ENCODE measurements at regions not wholly inside any gene's neighbourhood (a gene's known extent, or its start where the extent isn't known, plus 50 kb on each side); places are given as distances from the start of the nearest gene placed in this dataset.
A peak's percentile ranks its signal among the peaks of the same experiment; 100 is the strongest.

DNA sequence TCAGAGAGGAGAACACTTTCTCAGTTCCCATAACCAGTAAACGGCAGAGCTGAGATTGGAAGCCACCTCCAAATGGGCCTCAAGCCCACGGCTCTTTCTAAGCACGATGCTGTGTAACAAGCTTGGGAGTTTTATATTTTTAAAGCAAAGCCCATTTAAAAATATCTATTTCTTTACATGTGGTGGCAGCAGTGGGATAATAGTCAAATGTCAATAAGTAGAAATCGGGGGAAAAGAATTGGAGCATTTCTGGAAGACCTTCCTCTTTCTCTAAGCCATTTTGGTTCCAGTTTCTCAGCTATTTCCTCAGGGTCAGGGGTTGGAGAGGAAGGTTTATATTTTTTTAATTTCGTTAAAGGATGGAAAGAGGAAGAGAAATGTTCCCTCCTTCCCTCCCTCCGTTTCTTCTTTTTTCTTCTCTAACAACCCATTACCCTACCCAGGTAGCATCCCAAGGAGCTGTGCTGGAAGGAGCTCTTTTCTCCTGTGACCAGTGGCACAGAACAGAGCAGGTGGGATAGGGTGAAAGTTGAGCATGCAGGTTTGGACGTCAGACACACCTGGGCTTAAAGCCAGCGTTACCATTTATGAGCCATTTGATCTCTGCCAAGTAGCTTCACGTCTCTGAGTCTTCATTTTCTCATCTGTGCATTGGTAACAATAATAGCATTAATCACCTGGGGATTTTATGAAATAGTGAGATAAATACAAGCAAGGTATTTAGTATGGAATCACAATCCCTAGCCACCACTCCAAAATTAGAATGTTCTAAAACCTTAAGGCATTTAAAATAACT is 515.7 kb downstream of the RPS24 start:
- Histone ChIP-seq H3K36me3 (ENCODE audit: control insufficient read depth, insufficient read depth, low read length) (no peaks in the 10 kb centered on the region), H3K9ac (ENCODE audit: low read depth, low read length) (no peak overlapping the region), H3K4me1 (ENCODE audit: control insufficient read depth, insufficient read depth, low read length) (peaks cover 15% of the 10 kb centered on the region), H3K27me3 (ENCODE audit: control insufficient read depth, insufficient read depth, low read length) (peaks cover 13% of the 10 kb centered on the region), H3K9me3 (ENCODE audit: control insufficient read depth, insufficient read depth, low read length) (no peaks in the 10 kb centered on the region), H3K4me3 (ENCODE audit: low read depth, low read length) (no peak overlapping the region)

DNA sequence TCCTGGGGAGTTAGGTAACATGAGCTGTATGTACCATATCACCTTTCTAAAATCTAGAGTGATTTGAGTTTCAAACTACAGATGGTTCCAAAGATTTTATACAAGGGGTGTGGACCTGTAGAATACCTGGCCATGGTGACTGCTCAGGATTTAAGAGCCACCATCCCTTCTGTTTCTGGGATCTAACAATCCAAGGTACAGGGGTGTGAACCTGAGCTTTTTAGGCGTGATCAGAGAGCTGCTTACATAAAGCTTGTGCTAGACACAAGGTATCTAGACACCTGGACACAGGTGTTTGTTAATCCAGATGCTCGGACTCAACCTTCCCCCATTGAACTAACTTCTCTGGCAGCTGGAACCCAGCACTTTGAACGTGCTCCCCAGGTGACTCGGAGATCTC is 516.4 kb downstream of the RPS24 start:
- Histone ChIP-seq H3K36me3 (ENCODE audit: control insufficient read depth, insufficient read depth, low read length) (no peaks in the 10 kb centered on the region), H3K4me3 (ENCODE audit: low read depth, low read length) (no peak overlapping the region), H3K4me1 (ENCODE audit: control insufficient read depth, insufficient read depth, low read length) (peaks cover 15% of the 10 kb centered on the region), H3K9ac (ENCODE audit: low read depth, low read length) (no peak overlapping the region), H3K27me3 (ENCODE audit: control insufficient read depth, insufficient read depth, low read length) (peaks cover 13% of the 10 kb centered on the region), H3K9me3 (ENCODE audit: control insufficient read depth, insufficient read depth, low read length) (no peaks in the 10 kb centered on the region)

DNA sequence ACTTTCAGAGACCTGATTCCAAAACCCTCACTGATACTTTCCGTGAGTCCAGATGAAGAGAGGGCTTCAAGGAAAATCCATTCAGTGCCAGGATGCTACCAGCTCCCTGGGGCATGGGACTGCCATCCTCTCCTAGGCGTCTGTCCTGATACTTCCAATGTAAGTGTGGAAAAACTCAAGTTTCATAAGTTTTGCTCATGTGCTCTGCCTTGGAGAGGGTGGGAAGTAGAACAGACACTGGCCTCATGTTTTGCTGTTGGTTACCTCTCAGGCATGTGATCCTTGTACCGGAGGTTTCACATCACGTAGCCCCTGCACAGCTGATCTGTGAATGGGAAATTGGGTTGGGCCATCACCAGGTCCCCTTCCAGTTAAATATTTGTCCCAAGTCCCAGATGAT is 517.1 kb downstream of the RPS24 start:
- H3K36me3 ChIP-seq (ENCODE audit: control insufficient read depth, insufficient read depth, low read length) = no peaks in the 10 kb centered on the region
- H3K9me3 ChIP-seq (ENCODE audit: control insufficient read depth, insufficient read depth, low read length) = no peaks in the 10 kb centered on the region
- H3K9ac ChIP-seq (ENCODE audit: low read depth, low read length) = no peak overlapping the region
- H3K4me1 ChIP-seq (ENCODE audit: control insufficient read depth, insufficient read depth, low read length) = peaks cover 15% of the 10 kb centered on the region
- H3K4me3 ChIP-seq (ENCODE audit: low read depth, low read length) = no peak overlapping the region
- peaks cover 13% of the 10 kb centered on the region for H3K27me3 ChIP-seq (ENCODE audit: control insufficient read depth, insufficient read depth, low read length)

DNA sequence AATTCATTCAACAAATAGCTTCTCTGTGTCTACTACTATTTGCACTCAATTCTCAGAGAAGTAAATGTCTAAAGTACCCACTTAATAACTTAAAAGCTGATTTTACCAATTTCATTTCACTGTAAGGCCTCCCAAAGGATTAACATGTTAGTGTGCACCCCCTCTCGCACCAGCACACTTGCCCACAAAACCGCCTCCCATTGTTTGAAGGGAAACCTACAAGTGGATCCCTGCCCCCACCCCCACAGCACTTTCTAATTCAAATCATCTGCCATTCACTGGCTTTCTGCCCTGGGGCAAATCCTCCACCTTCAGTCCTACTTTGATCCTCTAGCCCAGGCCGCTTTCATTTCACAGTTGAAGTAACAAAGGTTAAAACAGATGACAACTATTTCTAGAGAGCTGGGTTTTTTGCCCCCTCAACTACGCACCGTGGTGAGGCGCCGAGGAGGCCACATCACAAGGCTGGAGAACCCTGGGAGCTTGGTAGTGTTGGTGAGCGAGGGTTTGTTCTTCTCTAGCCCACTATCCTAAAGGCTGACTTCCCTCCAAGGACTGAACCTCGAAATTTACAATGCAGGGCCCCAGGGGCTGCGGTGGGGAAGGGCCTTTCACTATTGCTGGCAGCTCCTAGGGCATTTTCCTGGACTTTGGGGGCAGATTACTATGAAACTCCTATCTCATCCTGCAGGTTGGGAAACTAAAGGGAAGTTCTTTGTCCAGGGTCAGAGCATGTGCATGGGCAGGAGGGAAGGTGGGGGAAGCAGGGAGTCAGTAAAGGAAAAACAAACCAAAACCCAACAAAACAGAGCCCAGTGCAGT is 517.4 kb upstream of the ZMIZ1 start:
- Histone ChIP-seq H3K4me1 (ENCODE audit: control insufficient read depth, insufficient read depth, low read length) (peaks cover 15% of the 10 kb centered on the region), H3K4me3 (ENCODE audit: low read depth, low read length) (no peak overlapping the region), H3K9ac (ENCODE audit: low read depth, low read length) (peak overlapping the region; percentile 40), H3K27me3 (ENCODE audit: control insufficient read depth, insufficient read depth, low read length) (peaks cover 13% of the 10 kb centered on the region), H3K36me3 (ENCODE audit: control insufficient read depth, insufficient read depth, low read length) (no peaks in the 10 kb centered on the region), H3K9me3 (ENCODE audit: control insufficient read depth, insufficient read depth, low read length) (no peaks in the 10 kb centered on the region)

DNA sequence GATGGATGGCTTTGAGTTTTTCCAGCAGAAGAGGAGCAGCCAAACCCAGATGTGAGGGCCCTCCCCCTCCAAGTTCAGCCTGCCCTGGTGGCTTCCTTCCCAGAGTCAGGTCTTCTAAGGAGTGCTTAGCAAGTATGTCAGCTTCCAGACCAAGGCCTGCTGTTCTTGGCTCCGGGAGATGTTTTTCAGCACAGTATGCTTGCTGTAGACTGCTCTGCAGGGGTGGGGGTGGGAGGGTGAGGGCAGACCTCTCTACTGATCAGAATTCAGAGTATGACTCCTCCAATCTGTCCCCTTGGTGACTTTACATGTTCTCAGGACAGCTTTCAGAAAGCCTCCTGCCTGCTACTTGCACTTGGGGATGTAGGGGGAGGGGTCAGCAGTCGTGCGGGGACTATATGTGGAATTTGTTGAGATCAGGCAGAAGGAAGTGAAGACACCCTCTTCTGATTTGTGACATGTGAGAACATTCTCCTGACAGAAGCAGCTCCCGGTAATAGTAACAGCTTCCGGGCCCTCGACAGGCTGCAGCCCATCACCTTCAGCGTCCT is 516.4 kb upstream of the ZMIZ1 start:
- H3K4me3 ChIP-seq (ENCODE audit: low read depth, low read length) = no peak overlapping the region
- no peaks in the 10 kb centered on the region for H3K36me3 ChIP-seq (ENCODE audit: control insufficient read depth, insufficient read depth, low read length)
- no peaks in the 10 kb centered on the region for H3K9me3 ChIP-seq (ENCODE audit: control insufficient read depth, insufficient read depth, low read length)
- no peak overlapping the region for H3K9ac ChIP-seq (ENCODE audit: low read depth, low read length)
- H3K4me1 ChIP-seq (ENCODE audit: control insufficient read depth, insufficient read depth, low read length) = peaks cover 15% of the 10 kb centered on the region
- peaks cover 13% of the 10 kb centered on the region for H3K27me3 ChIP-seq (ENCODE audit: control insufficient read depth, insufficient read depth, low read length)

DNA sequence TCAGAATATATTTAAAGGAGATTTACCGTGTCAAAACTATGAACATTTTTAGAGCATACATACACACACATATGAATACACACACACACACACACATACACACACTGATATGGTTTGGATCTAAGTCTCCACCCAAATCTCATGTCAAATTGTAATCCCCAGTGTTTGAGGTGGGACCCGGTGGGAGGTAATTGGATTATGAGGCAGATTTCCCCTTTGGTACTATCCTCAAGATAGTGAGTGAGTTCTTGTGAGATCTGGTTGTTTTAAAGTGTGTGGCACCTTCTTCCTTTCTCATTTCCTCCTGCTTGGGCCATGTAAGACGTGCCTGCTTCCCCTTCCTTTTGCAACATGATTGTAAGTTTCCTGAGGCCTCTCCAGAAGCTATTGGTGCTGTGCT is 515.0 kb upstream of the ZMIZ1 start:
- no peak overlapping the region for H3K4me3 ChIP-seq (ENCODE audit: low read depth, low read length)
- H3K9ac ChIP-seq (ENCODE audit: low read depth, low read length) = no peak overlapping the region
- no peaks in the 10 kb centered on the region for H3K36me3 ChIP-seq (ENCODE audit: control insufficient read depth, insufficient read depth, low read length)
- peaks cover 8% of the 10 kb centered on the region for H3K27me3 ChIP-seq (ENCODE audit: control insufficient read depth, insufficient read depth, low read length)
- H3K4me1 ChIP-seq (ENCODE audit: control insufficient read depth, insufficient read depth, low read length) = peaks cover 15% of the 10 kb centered on the region
- no peaks in the 10 kb centered on the region for H3K9me3 ChIP-seq (ENCODE audit: control insufficient read depth, insufficient read depth, low read length)

DNA sequence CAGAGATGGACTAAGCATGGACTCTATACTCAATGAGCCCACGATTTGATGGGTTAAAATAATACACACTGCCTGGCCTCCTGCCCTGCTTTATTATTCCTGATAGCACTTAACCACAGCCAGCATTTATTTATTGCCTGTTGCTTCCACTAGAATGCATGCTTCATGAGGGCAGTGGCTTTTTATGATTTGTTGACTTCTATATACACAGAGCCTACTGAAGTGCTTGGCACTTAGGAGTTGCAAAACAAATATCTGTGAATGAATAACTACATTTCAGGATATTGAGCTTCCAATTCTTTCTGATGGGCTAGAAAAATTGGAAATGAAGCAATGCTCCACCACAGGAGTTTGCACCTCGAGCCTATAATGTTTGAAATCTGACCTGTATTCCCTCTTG is 513.6 kb upstream of the ZMIZ1 start:
- Histone ChIP-seq H3K27me3 (ENCODE audit: control insufficient read depth, insufficient read depth, low read length) (peaks cover 3% of the 10 kb centered on the region), H3K4me1 (ENCODE audit: control insufficient read depth, insufficient read depth, low read length) (peaks cover 15% of the 10 kb centered on the region), H3K36me3 (ENCODE audit: control insufficient read depth, insufficient read depth, low read length) (no peaks in the 10 kb centered on the region)

DNA sequence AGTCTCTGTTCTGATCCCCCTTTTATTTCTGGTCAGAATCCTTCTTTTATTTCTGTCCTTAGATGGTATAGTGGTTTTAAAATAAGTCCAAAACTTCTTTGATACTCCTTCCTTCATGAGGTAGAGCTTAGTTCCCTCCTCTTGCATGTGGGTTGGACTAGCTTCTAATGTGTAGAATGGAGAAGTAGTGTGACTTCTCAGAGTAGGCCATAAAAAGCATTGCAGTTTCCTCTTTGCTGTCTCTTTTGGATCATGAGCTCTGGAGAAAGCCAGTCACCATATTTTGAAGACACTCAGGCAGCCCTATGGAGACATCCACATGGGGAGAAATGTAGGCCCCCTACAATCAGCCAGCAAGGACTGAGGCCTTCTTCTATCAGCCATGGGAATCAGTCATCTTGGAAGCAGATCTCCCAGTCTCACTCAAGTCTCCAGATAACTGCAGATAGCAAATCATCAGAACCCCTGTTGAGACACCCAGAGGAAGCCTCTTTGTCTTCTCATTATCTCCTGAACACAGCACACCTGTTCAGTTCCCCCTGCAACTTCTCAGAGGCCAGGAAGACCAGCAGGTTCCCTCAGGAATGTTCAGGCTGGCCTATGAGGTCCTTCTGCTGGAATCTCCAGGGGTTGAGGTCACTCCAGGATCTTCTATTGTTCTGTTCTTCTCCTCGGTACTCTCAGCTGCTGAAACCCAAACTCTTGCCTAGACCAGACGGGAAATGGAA is 511.9 kb upstream of the ZMIZ1 start:
- Histone ChIP-seq H3K27me3 (ENCODE audit: control insufficient read depth, insufficient read depth, low read length) (no peaks in the 10 kb centered on the region), H3K9me3 (ENCODE audit: control insufficient read depth, insufficient read depth, low read length) (no peaks in the 10 kb centered on the region)

More for the DNA sequence above, 513.6 kb upstream of the ZMIZ1 start:
- H3K9ac ChIP-seq (ENCODE audit: low read depth, low read length) = no peak overlapping the region
- H3K4me3 ChIP-seq (ENCODE audit: low read depth, low read length) = no peak overlapping the region
- no peaks in the 10 kb centered on the region for H3K9me3 ChIP-seq (ENCODE audit: control insufficient read depth, insufficient read depth, low read length)

DNA sequence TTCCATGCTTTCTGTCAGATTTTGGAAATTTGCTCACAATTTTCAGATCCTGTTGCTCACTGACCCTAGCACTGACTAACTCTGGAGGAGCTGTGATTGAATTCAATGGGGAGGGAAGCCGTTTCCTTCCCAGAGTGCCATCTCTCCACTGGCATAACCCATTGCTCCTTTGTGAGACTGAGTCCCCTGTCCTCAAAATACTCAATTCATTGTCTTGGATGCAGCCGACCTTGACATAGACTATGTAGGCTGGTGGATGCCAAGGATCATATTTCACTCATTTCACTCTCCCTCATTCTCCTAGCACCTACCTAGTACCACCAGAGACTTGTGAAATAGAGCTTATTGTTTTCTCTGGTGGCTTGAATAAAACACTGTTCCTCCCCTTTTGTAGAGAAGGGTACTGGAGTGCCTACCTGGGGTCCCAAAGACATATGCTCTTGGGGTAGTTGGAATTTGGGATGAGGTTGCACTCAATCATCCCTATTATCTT is 511.3 kb upstream of the ZMIZ1 start:
- Histone ChIP-seq H3K4me3 (ENCODE audit: low read depth, low read length) (no peak overlapping the region), H3K4me1 (ENCODE audit: control insufficient read depth, insufficient read depth, low read length) (peaks cover 2% of the 10 kb centered on the region), H3K9me3 (ENCODE audit: control insufficient read depth, insufficient read depth, low read length) (no peaks in the 10 kb centered on the region), H3K9ac (ENCODE audit: low read depth, low read length) (no peak overlapping the region), H3K36me3 (ENCODE audit: control insufficient read depth, insufficient read depth, low read length) (no peaks in the 10 kb centered on the region), H3K27me3 (ENCODE audit: control insufficient read depth, insufficient read depth, low read length) (no peaks in the 10 kb centered on the region)

More for the DNA sequence above, 511.9 kb upstream of the ZMIZ1 start:
- no peak overlapping the region for H3K4me3 ChIP-seq (ENCODE audit: low read depth, low read length)
- peaks cover 4% of the 10 kb centered on the region for H3K4me1 ChIP-seq (ENCODE audit: control insufficient read depth, insufficient read depth, low read length)
- no peaks in the 10 kb centered on the region for H3K36me3 ChIP-seq (ENCODE audit: control insufficient read depth, insufficient read depth, low read length)
- H3K9ac ChIP-seq (ENCODE audit: low read depth, low read length) = no peak overlapping the region

DNA sequence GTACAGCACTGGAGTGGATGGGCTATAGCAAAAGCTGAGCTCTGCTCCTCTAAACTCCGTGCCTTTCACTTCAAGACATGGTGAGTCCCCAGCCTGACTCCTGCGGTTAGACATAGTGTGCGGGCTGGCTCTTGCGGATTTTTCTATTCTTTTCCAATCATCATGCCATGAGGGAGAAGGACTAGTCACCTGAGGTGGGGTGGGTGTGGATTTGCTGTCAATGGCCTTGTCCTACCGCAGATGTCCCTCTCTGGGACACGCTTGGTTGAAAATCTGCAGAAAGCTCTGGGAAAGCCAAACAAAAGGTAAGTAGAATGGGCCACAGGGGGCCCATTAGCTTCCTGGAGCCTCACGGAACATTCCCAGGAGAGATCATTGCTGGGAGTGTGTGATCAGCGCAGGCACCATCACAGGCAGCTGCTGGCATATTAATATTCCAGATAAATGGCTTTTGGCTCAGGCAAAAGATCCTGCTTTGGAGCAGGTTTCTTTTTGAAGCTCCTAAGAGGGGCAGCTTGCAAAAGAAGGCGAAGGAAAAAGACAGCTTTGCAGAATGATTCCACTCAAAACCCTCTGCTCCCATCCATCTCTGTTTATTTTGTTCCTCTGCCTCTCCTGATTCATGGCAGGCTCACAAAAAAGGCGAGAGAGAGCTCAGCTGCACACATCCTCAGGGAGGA is 509.0 kb upstream of the ZMIZ1 start:
- Histone ChIP-seq H3K9ac (ENCODE audit: low read depth, low read length) (no peak overlapping the region), H3K4me3 (ENCODE audit: low read depth, low read length) (no peak overlapping the region), H3K27me3 (ENCODE audit: control insufficient read depth, insufficient read depth, low read length) (no peaks in the 10 kb centered on the region), H3K36me3 (ENCODE audit: control insufficient read depth, insufficient read depth, low read length) (no peaks in the 10 kb centered on the region), H3K9me3 (ENCODE audit: control insufficient read depth, insufficient read depth, low read length) (no peaks in the 10 kb centered on the region), H3K4me1 (ENCODE audit: control insufficient read depth, insufficient read depth, low read length) (peaks cover 2% of the 10 kb centered on the region)

DNA sequence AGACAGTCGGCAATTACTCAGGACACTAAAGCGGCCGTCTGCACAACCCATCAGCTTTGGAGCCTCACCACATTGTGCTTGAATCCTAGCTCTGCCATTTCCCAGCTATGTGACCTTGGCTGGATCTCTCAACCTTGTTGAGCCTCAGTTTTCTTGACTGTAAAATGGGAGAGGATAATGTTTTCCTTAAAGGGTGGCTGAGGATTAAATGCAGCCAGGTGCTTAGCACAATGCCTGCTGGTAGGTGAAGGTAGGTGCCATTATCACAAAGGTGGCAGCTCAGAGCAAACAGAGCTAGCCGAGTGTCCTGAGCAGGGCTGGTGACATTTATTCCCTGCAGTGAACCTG is 508.5 kb upstream of the ZMIZ1 start:
- H3K27me3 ChIP-seq (ENCODE audit: control insufficient read depth, insufficient read depth, low read length) = no peaks in the 10 kb centered on the region
- H3K4me1 ChIP-seq (ENCODE audit: control insufficient read depth, insufficient read depth, low read length) = peaks cover 2% of the 10 kb centered on the region
- no peaks in the 10 kb centered on the region for H3K36me3 ChIP-seq (ENCODE audit: control insufficient read depth, insufficient read depth, low read length)
- H3K4me3 ChIP-seq (ENCODE audit: low read depth, low read length) = no peak overlapping the region
- H3K9ac ChIP-seq (ENCODE audit: low read depth, low read length) = no peak overlapping the region
- no peaks in the 10 kb centered on the region for H3K9me3 ChIP-seq (ENCODE audit: control insufficient read depth, insufficient read depth, low read length)
